Left lung (tissue), 4 donors: ENCODE measurements at regions not wholly inside any gene's neighbourhood (a gene's known extent, or its start where the extent isn't known, plus 50 kb on each side); places are given as distances from the start of the nearest gene placed in this dataset.

Source experiments
- ATAC-seq: fragments of 200-7000 bp; cut with Tn5 transposase; one replicate; pipeline ENCODE4 v1.9.1; 2020; ENCODE audit warnings: moderate library complexity
- DNase-seq, 4 donors: peaks; one replicate each; pipeline ENCODE4 v3.0.0-alpha.2; 2013 to 2020
- H3K27ac ChIP-seq, 2 donors: fragments of 200-600 bp; sonication (generic) in 1 of 2; one replicate each; pipeline versions ENCODE4 v1.5.0 to v1.8.0; 2020 to 2021
- H3K27me3 ChIP-seq, 2 donors: fragments of 200-600 bp; sonication (generic) in 1 of 2; one replicate each; pipeline versions ENCODE4 v1.5.0 to v1.8.0; 2020 to 2021
- H3K36me3 ChIP-seq, 2 donors: fragments of 200-600 bp; sonication (generic) in 1 of 2; one replicate each; pipeline versions ENCODE4 v1.5.0 to v1.8.0; 2020 to 2021
- H3K4me1 ChIP-seq, 2 donors: fragments of 200-600 bp; one replicate each; pipeline ENCODE4 v1.8.0; 2021
- H3K4me3 ChIP-seq, 2 donors: fragments of 200-600 bp; sonication (generic) in 1 of 2; one replicate each; pipeline versions ENCODE4 v1.5.0 to v1.8.0; 2020 to 2021; ENCODE audit warnings: mild to moderate bottlenecking in 1 of 2
- H3K9me3 ChIP-seq, 2 donors: fragments of 200-600 bp; sonication (generic) in 1 of 2; one replicate each; pipeline versions ENCODE4 v1.5.0 to v1.8.0; 2020 to 2021
- CTCF ChIP-seq, 2 donors: fragments of 200-600 bp; sonication (generic) in 1 of 2; IDR thresholded peaks; one replicate each; pipeline versions ENCODE4 v1.5.0 to v1.8.0; 2021; ENCODE audit warnings: antibody characterized with exemption in 2 of 2
- intact Hi-C, 2 donors: fragments of 100-400 bp; cut with DNase I; formaldehyde crosslinking; loops; one replicate each; pipeline versions ENCODE4 v1.11.2 to v1.14.2; 2022
- donor health status: DM: no; HTN: yes; CAD: no.
- donor health status: DM: no; HTN: no; CAD: no.

- H3K9me3 ChIP-seq: no peaks in the 10 kb centered on the region
- no peak overlapping the region for H3K27ac ChIP-seq
- no peaks in the 10 kb centered on the region for H3K4me1 ChIP-seq
- H3K36me3 ChIP-seq: no peaks in the 10 kb centered on the region
- TF ChIP-seq CTCF (IDR thresholded peaks at IDR 0.05): no peak
- DNase-seq (no peak), ATAC-seq (no peak)
- no peak overlapping the region for H3K4me3 ChIP-seq
- H3K27me3 ChIP-seq: no peaks in the 10 kb centered on the region
- intact Hi-C loops: no loop called here
Observed at GRCh38 chr12:87775784-87776183, 253.4 kb downstream of the C12orf50 start.

GRCh38 chr12:87775051-87775450 is 254.2 kb downstream of the C12orf50 start:
- intact Hi-C loops: no loop called here
- H3K27me3 ChIP-seq: no peaks in the 10 kb centered on the region

GRCh38 chr12:87772401-87772800 is 256.8 kb downstream of the C12orf50 start:
- intact Hi-C loops: no loop called here

More at GRCh38 chr12:87775051-87775450, 254.2 kb downstream of the C12orf50 start:
- TF ChIP-seq CTCF (IDR thresholded peaks at IDR 0.05): no peak
- no peaks in the 10 kb centered on the region for H3K36me3 ChIP-seq
- H3K9me3 ChIP-seq: no peaks in the 10 kb centered on the region
- H3K4me3 ChIP-seq: no peak overlapping the region
- DNase-seq (no peak), ATAC-seq (no peak)
- H3K4me1 ChIP-seq: no peaks in the 10 kb centered on the region
- H3K27ac ChIP-seq: no peak overlapping the region

GRCh38 chr12:87768501-87769287 is 260.5 kb downstream of the C12orf50 start:
- H3K4me1 ChIP-seq: no peaks in the 10 kb centered on the region
- TF ChIP-seq CTCF (IDR thresholded peaks at IDR 0.05): no peak
- no peaks in the 10 kb centered on the region for H3K9me3 ChIP-seq
- no peaks in the 10 kb centered on the region for H3K36me3 ChIP-seq
- no peaks in the 10 kb centered on the region for H3K27me3 ChIP-seq
- intact Hi-C loops: no loop called here
- no peak for ATAC-seq
- no peak overlapping the region for H3K4me3 ChIP-seq
- DNase-seq: no peak
- H3K27ac ChIP-seq: no peak overlapping the region

More at GRCh38 chr12:87772401-87772800, 256.8 kb downstream of the C12orf50 start:
- Histone ChIP-seq H3K4me3 (no peak overlapping the region), H3K4me1 (no peaks in the 10 kb centered on the region), H3K27ac (no peak overlapping the region), H3K36me3 (no peaks in the 10 kb centered on the region), H3K9me3 (no peaks in the 10 kb centered on the region), H3K27me3 (no peaks in the 10 kb centered on the region)
- no peak for ATAC-seq
- TF ChIP-seq CTCF (IDR thresholded peaks at IDR 0.05): no peak
- no peak for DNase-seq

GRCh38 chr12:87766044-87766443 is 263.2 kb downstream of the C12orf50 start:
- H3K4me3 ChIP-seq: no peak overlapping the region
- intact Hi-C loops: no loop called here
- ATAC-seq: no peak

More at GRCh38 chr12:87766044-87766443, 263.2 kb downstream of the C12orf50 start:
- DNase-seq: no peak
- Histone ChIP-seq H3K4me1 (no peaks in the 10 kb centered on the region), H3K27me3 (no peaks in the 10 kb centered on the region), H3K36me3 (no peaks in the 10 kb centered on the region), H3K9me3 (no peaks in the 10 kb centered on the region), H3K27ac (no peak overlapping the region)
- TF ChIP-seq CTCF (IDR thresholded peaks at IDR 0.05): no peak
